Subcutaneous abdominal adipose tissue (tissue), 5 donors: ENCODE measurements at regions not wholly inside any gene's neighbourhood (a gene's known extent, or its start where the extent isn't known, plus 50 kb on each side); places are given as distances from the start of the nearest gene placed in this dataset.
"Not testable (repeated sequence)": the region's sequence is repeated elsewhere in the genome, so short reads cannot be mapped to it uniquely, and the experiment has no call there.

ENCODE experiments used
- H3K27ac ChIP-seq: one replicate; pipeline ENCODE4 v1.7.0; 2013; ENCODE audit warnings: low read depth, mild to moderate bottlenecking, inconsistent platforms, low read length, moderate library complexity
- H3K27me3 ChIP-seq, 5 donors: one replicate each; pipeline ENCODE4 v1.7.0; 2013; ENCODE audit warnings: low read length in 5 of 5, inconsistent platforms in 1 of 5; ENCODE audit not compliant: control insufficient read depth in 5 of 5, insufficient read depth in 4 of 5
- H3K36me3 ChIP-seq, 5 donors: one replicate each; pipeline ENCODE4 v1.7.0; 2013; ENCODE audit warnings: low read length in 5 of 5; ENCODE audit not compliant: control insufficient read depth in 5 of 5, insufficient read depth in 5 of 5
- H3K4me1 ChIP-seq, 5 donors: one replicate each; pipeline ENCODE4 v1.7.0; 2013; ENCODE audit warnings: low read length in 5 of 5, mild to moderate bottlenecking in 3 of 5, moderate library complexity in 1 of 5; ENCODE audit not compliant: control insufficient read depth in 5 of 5, insufficient read depth in 5 of 5
- H3K4me3 ChIP-seq, 5 donors: one replicate each; pipeline ENCODE4 v1.7.0; 2013; ENCODE audit warnings: low read length in 5 of 5, low read depth in 1 of 5
- H3K9ac ChIP-seq, 5 donors: one replicate each; pipeline ENCODE4 v1.7.0; 2013; ENCODE audit warnings: low read length in 5 of 5, mild to moderate bottlenecking in 4 of 5, moderate library complexity in 3 of 5
- H3K9me3 ChIP-seq, 5 donors: one replicate each; pipeline ENCODE4 v1.7.0; 2013; ENCODE audit warnings: low read length in 5 of 5; ENCODE audit not compliant: control insufficient read depth in 5 of 5
- donor health status: healthy.
- donor health status: healthy.
- donor health status: healthy.
- donor health status: healthy.
- donor health status: healthy.

DNA sequence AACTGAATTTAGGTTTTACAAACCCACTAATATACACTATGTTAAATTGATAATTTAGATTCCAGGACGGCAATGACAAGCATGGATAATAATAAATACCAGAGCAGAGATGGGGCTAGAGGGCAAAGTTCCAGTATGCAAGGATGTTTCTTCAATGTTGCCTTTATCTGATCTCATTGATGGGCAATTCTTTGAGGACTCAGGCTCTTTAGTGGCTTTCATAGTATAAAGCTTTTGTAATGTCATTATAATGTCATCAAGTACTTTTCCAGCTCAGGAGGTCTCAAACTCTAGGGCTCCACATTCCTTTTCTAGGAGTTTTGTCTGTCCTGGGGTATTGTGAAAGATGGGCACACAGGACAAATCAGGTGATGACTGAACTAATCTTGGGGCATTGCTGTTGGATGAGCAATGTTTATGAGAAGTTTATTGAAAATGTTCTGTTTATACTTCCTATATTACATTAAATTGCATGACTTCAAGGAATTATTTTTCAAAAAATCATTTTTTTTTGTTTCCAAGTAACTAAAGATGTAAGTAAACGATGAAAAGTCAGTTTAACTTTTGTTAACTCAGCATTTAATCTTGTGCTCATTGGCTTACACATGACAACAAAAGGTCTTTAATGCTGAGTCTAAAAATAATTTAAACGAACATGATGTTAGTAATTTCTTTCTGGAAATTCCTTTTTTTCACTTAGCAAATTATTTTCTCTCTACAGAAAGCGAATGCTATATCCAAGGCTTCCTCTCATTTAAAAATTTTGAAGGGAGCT is 116.4 kb downstream of the OXSM start:
- H3K4me3 ChIP-seq, result no peak overlapping the region
- no peaks in the 10 kb centered on the region for H3K27me3 ChIP-seq
- no peaks in the 10 kb centered on the region for H3K9me3 ChIP-seq
- no peaks in the 10 kb centered on the region for H3K36me3 ChIP-seq
- no peaks in the 10 kb centered on the region for H3K4me1 ChIP-seq
- H3K27ac ChIP-seq, result no peak overlapping the region
- H3K9ac ChIP-seq, result no peak overlapping the region

DNA sequence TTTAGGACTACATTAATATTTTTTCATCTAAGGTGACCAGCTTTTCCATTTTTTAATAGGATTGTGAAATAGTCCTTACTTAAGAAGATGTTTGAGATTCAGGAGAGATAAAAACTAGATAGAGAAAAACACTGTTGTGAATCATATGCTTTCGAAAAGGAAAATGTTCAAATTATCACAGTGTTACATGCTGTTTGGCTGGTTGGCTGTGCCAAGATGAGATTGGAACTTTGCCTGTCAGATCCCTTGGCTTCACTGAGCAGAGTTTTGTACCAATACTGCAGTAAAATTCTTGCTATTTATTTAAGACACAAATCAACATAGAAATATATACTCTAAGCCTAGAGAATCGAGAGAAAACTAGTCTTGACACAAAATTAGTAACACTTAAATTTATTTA is 117.2 kb downstream of the OXSM start:
- H3K4me1 ChIP-seq, result no peaks in the 10 kb centered on the region
- H3K9me3 ChIP-seq, result no peaks in the 10 kb centered on the region
- H3K27me3 ChIP-seq, result no peaks in the 10 kb centered on the region
- no peak overlapping the region for H3K4me3 ChIP-seq
- no peak overlapping the region for H3K9ac ChIP-seq
- no peak overlapping the region for H3K27ac ChIP-seq
- no peaks in the 10 kb centered on the region for H3K36me3 ChIP-seq

DNA sequence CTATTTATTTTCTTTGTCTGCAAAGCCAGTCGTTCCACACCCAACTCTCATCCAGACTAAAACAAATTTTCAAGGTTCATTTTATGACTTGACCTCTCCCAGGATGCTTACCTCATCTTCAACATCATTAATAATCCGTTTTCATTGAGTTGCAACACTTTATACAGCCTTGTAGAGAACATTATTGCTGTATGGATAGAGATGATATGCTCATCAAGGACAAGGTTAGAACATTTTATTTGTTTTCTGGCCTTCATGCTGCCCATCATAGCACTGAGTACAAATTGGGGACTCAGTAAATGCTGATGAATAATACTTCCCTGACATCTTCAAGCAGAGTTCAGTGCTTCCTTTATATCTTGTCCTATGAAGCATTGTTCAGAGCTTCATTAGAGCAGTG is 120.2 kb downstream of the OXSM start:
- Histone ChIP-seq H3K4me1 (no peaks in the 10 kb centered on the region), H3K36me3 (no peaks in the 10 kb centered on the region), H3K4me3 (no peak overlapping the region), H3K27me3 (no peaks in the 10 kb centered on the region), H3K9me3 (no peaks in the 10 kb centered on the region), H3K27ac (no peak overlapping the region), H3K9ac (no peak overlapping the region)

DNA sequence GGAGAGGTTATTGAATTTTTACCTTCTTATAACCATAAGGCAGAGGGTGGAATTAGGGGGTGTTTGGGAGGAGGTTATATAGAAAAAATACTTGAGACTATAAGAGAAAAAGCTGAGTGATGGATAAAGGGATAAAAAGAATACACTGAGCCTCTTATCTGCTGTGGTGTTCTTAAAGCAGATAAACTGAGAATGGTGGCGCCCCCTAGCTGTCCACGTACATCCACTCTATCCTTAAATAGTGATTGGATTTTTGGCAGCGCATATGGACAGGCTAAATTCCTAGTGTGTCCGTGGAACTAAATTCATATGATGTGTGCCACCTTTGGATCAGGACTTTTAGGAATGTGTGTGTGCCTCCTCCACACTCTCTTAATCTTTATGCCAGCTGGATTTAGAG is 121.1 kb downstream of the OXSM start:
- H3K9ac ChIP-seq, result no peak overlapping the region
- no peak overlapping the region for H3K27ac ChIP-seq
- H3K9me3 ChIP-seq, result no peaks in the 10 kb centered on the region
- no peak overlapping the region for H3K4me3 ChIP-seq
- H3K4me1 ChIP-seq, result no peaks in the 10 kb centered on the region
- no peaks in the 10 kb centered on the region for H3K27me3 ChIP-seq
- H3K36me3 ChIP-seq, result no peaks in the 10 kb centered on the region

DNA sequence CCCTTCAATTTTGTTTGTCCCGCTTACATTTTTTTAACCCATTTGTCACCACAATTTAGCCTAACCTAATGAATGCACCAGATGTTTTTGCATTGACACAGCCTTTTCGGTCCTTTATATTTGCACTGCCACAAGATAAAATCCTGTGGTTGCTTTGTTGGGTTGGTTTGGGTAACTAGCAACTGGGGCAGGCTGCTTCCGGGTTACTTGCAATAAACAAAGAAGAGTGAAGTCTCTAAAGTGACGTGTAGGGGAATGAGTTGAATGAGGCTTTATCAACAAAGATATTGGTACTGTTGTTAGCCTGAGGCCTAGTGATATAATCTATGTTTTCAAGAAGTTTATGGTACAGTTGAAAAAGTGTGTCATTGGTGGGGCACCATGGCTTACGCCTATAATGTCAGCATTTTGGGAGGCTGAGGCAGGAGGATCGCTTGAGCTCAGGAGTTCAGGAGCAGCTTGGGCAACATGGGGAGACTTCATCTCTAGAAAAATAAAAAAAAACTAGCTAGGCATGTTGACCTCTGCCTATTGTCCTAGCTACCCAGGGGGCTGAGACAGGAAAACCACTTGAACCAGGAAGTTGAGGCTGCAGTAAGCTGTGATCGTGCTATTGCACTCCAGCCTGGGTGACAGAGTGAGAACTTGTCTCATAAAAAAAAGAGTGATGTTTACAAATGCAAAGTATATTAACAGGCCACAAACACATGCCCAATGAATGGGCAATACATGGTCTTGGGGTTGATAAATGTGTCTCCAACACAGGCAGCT is 121.8 kb downstream of the OXSM start:
- Histone ChIP-seq H3K4me3 (no peak overlapping the region), H3K27me3 (no peaks in the 10 kb centered on the region), H3K4me1 (no peaks in the 10 kb centered on the region), H3K9me3 (no peaks in the 10 kb centered on the region), H3K9ac (no peak overlapping the region), H3K36me3 (no peaks in the 10 kb centered on the region), H3K27ac (no peak overlapping the region)

DNA sequence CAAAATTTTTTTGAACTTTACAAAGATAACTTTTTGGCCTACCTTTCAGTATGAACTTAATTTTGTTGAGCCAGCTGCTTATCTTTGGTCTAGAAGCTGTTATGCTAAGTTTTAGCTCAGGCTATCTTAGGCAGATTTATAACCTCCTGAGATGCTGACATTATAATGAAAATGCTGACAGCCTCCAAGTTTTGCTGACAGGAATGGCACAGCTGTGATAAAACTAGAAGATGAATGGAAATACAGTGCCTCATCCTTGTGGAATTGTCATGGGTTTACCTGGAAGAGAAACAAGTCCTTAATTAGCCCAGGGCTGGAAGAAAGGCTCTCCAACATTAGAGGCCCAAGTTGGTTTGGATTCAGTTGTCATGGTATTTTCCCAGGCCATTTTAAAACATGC is 123.3 kb downstream of the OXSM start:
- H3K4me3 ChIP-seq, result no peak overlapping the region

DNA sequence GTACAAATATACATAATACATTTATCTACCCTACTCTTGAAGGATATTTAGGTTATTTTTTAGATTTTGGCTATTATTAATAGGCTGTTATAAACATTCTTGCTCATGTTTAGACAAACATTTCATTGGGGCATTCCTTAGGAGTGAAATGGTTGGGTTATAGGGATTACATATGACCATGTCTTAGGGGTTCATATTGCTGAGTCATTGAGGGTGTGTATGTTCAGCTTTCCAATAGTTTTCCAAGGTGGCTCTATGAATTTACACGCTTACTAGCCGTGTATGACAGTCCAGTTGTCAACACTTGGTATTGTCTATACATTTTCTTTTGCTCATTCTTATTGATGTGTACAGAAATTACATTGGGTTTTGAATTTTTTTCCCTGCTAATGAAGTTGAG is 125.8 kb downstream of the OXSM start:
- no peak overlapping the region for H3K9ac ChIP-seq
- peaks cover 0 to 3% (median 0%) of the 10 kb centered on the region in 5 donors for H3K9me3 ChIP-seq
- H3K27ac ChIP-seq, result no peak overlapping the region
- no peaks in the 10 kb centered on the region for H3K27me3 ChIP-seq
- no peaks in the 10 kb centered on the region for H3K36me3 ChIP-seq
- H3K4me3 ChIP-seq, result no peak overlapping the region
- H3K4me1 ChIP-seq, result no peaks in the 10 kb centered on the region

More for the DNA sequence above, 123.3 kb downstream of the OXSM start:
- Histone ChIP-seq H3K27me3 (no peaks in the 10 kb centered on the region), H3K27ac (no peak overlapping the region), H3K9me3 (peaks cover 0 to 3% (median 0%) of the 10 kb centered on the region in 5 donors), H3K4me1 (no peaks in the 10 kb centered on the region), H3K9ac (no peak overlapping the region), H3K36me3 (no peaks in the 10 kb centered on the region)

DNA sequence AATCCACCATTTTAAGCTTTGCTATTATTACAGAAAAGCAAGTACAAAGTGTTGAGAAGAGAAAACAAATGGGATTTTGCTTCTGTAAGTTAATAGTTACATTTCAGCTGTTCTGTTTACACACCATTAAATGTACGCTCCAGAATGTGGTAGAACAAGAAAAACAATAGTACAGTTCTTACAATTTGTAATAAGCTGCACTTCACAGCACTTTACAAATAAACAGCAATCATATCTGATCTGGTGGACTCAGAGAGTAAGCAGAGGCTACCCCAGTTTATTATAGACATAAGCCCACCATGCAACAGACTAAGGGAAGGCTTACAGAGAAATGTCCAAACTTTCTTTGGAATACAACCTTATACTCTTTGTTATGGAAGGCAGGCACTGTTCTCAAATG is 126.4 kb downstream of the OXSM start:
- Histone ChIP-seq H3K27ac (no peak overlapping the region), H3K4me3 (no peak overlapping the region), H3K9ac (no peak overlapping the region), H3K9me3 (peaks cover 0 to 3% (median 0%) of the 10 kb centered on the region in 5 donors), H3K4me1 (no peaks in the 10 kb centered on the region), H3K27me3 (no peaks in the 10 kb centered on the region), H3K36me3 (no peaks in the 10 kb centered on the region)

DNA sequence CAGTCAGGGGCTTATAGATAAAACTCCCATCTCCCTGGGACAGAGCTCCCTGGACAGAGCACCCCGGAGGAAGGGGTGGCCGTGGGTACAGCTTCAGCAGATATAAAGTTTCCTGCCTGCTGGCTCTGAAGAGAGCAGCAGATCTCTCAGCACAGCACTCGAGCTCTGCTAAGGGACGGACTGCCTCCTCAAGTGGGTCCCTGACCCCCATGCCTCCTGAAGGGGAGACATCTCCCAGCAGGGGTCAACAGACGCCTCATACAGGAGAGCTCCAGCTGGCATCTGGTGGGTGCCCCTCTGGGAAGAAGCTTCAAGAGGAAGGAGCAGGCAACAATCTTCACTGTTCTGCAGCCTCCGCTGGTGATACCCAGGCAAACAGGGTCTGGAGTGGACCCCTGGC is 142.1 kb downstream of the OXSM start:
- not testable (repeated sequence) for H3K27me3 ChIP-seq, H3K9ac ChIP-seq, H3K36me3 ChIP-seq, H3K27ac ChIP-seq, H3K4me1 ChIP-seq, H3K4me3 ChIP-seq
- H3K9me3 ChIP-seq, result peaks cover 0 to 10% (median 3%) of the 10 kb centered on the region in 5 donors

DNA sequence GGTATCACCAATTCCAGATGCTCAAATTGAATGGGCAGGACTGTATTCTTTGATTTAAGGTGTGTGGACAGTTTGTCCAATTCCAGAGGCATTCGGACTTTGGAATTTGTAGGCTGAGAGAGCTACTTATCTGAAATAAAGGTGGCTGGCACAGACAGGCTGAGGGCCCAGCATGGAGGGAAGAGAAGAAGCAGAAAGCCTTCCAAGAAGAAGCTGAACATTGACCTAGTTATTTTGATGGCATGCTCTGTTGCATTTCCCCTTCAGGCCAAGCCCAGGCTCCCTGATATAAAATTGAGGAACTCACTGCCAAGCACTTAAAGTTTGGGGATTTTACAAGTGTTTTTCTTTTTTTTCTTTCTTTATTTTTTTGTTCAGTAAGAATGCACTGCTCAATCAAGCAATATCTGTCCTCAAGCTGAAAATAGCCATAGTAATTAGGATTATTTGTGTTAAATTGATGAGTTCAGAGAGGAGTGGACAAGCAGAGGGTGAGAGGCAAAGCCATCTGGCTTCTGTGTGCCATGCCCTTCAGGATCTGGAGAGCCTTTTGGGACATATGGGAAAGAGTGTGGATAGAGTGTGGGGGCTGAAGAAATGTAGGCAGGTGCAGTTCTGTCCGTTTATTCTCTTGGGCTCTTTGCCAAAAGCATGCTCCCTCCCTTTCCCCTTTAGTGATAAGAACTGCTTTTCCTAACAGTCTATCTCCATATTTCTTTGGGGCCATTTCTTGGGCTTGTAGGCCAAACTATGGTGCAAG is 148.9 kb downstream of the OXSM start:
- Histone ChIP-seq H3K27ac (no peak overlapping the region), H3K36me3 (no peaks in the 10 kb centered on the region), H3K4me1 (peaks cover 0 to 6% (median 0%) of the 10 kb centered on the region in 5 donors), H3K27me3 (no peaks in the 10 kb centered on the region), H3K9ac (no peak overlapping the region), H3K4me3 (no peak overlapping the region), H3K9me3 (peaks cover 0 to 2% (median 0%) of the 10 kb centered on the region in 5 donors)
